Panc1 (cell line): ENCODE measurements at regions not wholly inside any gene's neighbourhood (a gene's known extent, or its start where the extent isn't known, plus 50 kb on each side); places are given as distances from the start of the nearest gene placed in this dataset.

Source experiments
- ATAC-seq: fragments of 200-7000 bp; cut with Tn5 transposase; 2 replicates; pipeline ENCODE4 v1.9.1; 2020; ENCODE audit warnings: mild to moderate bottlenecking, moderate library complexity
- BruUV-seq: library from RNA; stranded (reverse); fragments of 400-500 nt; replicated peaks from 2 replicates; lab custom pipeline; 2021; lab: Mats Ljungman, UMichigan
- CTCF ChIA-PET: fragments of 300-600 bp; sonication (Branson Sonifier 250); formaldehyde crosslinking; loops from one replicate; lab custom pipeline; 2022; ENCODE audit warnings: antibody characterized with exemption; lab: Charles Lee
- POLR2A ChIA-PET: fragments of 300-600 bp; sonication (Branson Sonifier 250); formaldehyde crosslinking; loops from one replicate; lab custom pipeline; 2022; ENCODE audit warnings: antibody characterized with exemption; lab: Charles Lee
- DNase-seq: peaks from one replicate; pipeline ENCODE4 v3.0.0-alpha.2; 2010; ENCODE audit warnings: low read depth, low spot score
- H3K27ac ChIP-seq: 2 replicates; pipeline ENCODE4 v1.5.1; 2011; ENCODE audit warnings: mild to moderate bottlenecking, low read length, inconsistent platforms
- H3K27me3 ChIP-seq: fragments of 200-500 bp; sonication (Bioruptor generic); 2 replicates; pipeline ENCODE4 v1.6.0; 2014; ENCODE audit warnings: low read length, inconsistent platforms; ENCODE audit not compliant: control insufficient read depth, insufficient read depth
- H3K36me3 ChIP-seq: fragments of 200-500 bp; sonication (Bioruptor generic); 2 replicates; pipeline ENCODE4 v1.5.1; 2014; ENCODE audit warnings: inconsistent platforms, mild to moderate bottlenecking, low read length, moderate library complexity; ENCODE audit not compliant: control insufficient read depth, insufficient read depth
- H3K4me1 ChIP-seq: 2 replicates; pipeline ENCODE4 v1.5.1; 2011; ENCODE audit warnings: inconsistent platforms, mild to moderate bottlenecking, low read length, moderate library complexity; ENCODE audit not compliant: control insufficient read depth, insufficient read depth
- H3K4me3 ChIP-seq, 2 experiments: 2 replicates each; pipeline ENCODE4 v1.5.1; 2011 to 2012; ENCODE audit warnings: low read depth in 2 of 2, low read length in 2 of 2, mild to moderate bottlenecking in 2 of 2, inconsistent platforms in 1 of 2, moderate library complexity in 1 of 2
- H3K9me3 ChIP-seq: fragments of 200-500 bp; sonication (Bioruptor generic); 2 replicates; pipeline ENCODE4 v1.5.1; 2014; ENCODE audit warnings: low read depth, mild to moderate bottlenecking, inconsistent platforms, low read length, moderate library complexity; ENCODE audit not compliant: control insufficient read depth, insufficient read depth
- CTCF ChIP-seq: fragments of 450-650 bp; IDR thresholded peaks from 2 replicates; pipeline ENCODE4 v1.5.1; 2017; ENCODE audit warnings: mild to moderate bottlenecking
- POLR2AphosphoS5 ChIP-seq: IDR thresholded peaks from 2 replicates; pipeline ENCODE4 v1.6.1; 2012; ENCODE audit warnings: mild to moderate bottlenecking, low read depth, low read length, moderate library complexity
- REST ChIP-seq, 2 experiments: IDR thresholded peaks; 2 replicates each; pipeline ENCODE4 v1.6.1; 2011 to 2012; ENCODE audit warnings: low read depth in 2 of 2, control low read depth in 1 of 2, low read length in 1 of 2, mild to moderate bottlenecking in 1 of 2, moderate library complexity in 1 of 2; ENCODE audit not compliant: insufficient read depth in 1 of 2
- SIN3A ChIP-seq: IDR thresholded peaks from 2 replicates; pipeline ENCODE4 v1.6.1; 2012; ENCODE audit warnings: low read depth, mild to moderate bottlenecking, low read length, moderate library complexity, borderline replicate concordance; ENCODE audit not compliant: insufficient read depth
- TCF7L2 ChIP-seq: IDR thresholded peaks from 2 replicates; pipeline ENCODE4 v1.6.1; 2011; ENCODE audit warnings: mild to moderate bottlenecking, low read depth, low read length, inconsistent platforms
- in situ Hi-C: cut with HindIII; loops from 2 replicates; pipeline ENCODE4 v1.10.0; 2016; ENCODE audit warnings: low sequenced_read_pairs, low pct_unique_long_range_greater_than_20kb
- intact Hi-C: fragments of 100-400 bp; cut with micrococcal nuclease; formaldehyde crosslinking; loops from one replicate; pipeline ENCODE4 v1.10.0; 2022; ENCODE audit not compliant: unreplicated experiment

GRCh38 chr9:108536836-108537601 lies 318.8 kb downstream of the ACTL7B start:
- ATAC-seq (no peak), DNase-seq (no peak)
- no TSS peak for BruUV-seq
- H3K27ac ChIP-seq, result no peak overlapping the region
- in situ Hi-C loops (no loop called here), intact Hi-C loops (no loop called here)
- POLR2A ChIA-PET, result no interaction called here
- TF ChIP-seq CTCF (no peak), SIN3A (no peak)
- H3K27me3 ChIP-seq, result no peaks in the 10 kb centered on the region
- H3K36me3 ChIP-seq, result no peaks in the 10 kb centered on the region
- CTCF ChIA-PET, result no interaction called here
- H3K4me1 ChIP-seq, result no peaks in the 10 kb centered on the region
- H3K9me3 ChIP-seq, result no peaks in the 10 kb centered on the region
- H3K4me3 ChIP-seq, result no peak overlapping the region

DNA sequence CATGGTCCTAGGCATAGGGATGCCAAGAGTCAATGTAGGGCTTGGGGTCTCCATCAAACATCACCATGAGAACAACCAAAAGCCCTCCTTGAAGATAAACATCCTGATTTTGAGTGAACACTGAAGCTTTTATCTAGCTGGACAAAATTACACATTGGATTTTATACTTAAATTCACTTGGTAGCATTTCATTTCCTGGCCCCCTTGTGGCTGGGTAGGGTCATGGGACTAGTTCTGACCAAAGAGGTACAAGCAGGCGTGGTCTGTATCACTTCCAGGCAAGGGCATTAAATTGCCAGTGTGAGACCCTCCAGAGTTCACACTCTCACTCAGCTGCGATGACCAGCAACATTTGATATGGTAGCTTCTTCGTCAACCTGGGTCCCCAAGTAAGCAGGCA lies 320.3 kb downstream of the ACTL7B start:
- ChIA-PET CTCF (no interaction called here), POLR2A (no interaction called here)
- DNase-seq (no peak), ATAC-seq (no peak)
- no peak overlapping the region for H3K4me3 ChIP-seq
- no peaks in the 10 kb centered on the region for H3K4me1 ChIP-seq
- in situ Hi-C loops (no loop called here), intact Hi-C loops (no loop called here)
- no TSS peak for BruUV-seq
- TF ChIP-seq TCF7L2 (no peak), POLR2AphosphoS5 (no peak), CTCF (peak; percentile 28)
- no peaks in the 10 kb centered on the region for H3K9me3 ChIP-seq
- H3K27me3 ChIP-seq, result no peaks in the 10 kb centered on the region
- H3K27ac ChIP-seq, result no peak overlapping the region
- no peaks in the 10 kb centered on the region for H3K36me3 ChIP-seq

GRCh38 chr9:108534741-108535140 lies 321.0 kb downstream of the ACTL7B start:
- Histone ChIP-seq H3K4me3 (no peak overlapping the region), H3K4me1 (no peaks in the 10 kb centered on the region), H3K36me3 (no peaks in the 10 kb centered on the region), H3K27ac (no peak overlapping the region), H3K9me3 (no peaks in the 10 kb centered on the region), H3K27me3 (no peaks in the 10 kb centered on the region)
- ATAC-seq (no peak), DNase-seq (no peak)
- no TSS peak for BruUV-seq
- in situ Hi-C loops (no loop called here), intact Hi-C loops (no loop called here)
- POLR2A ChIA-PET, result no interaction called here
- CTCF ChIA-PET, result no interaction called here
- TF ChIP-seq SIN3A (no peak), TCF7L2 (no peak), REST (IDR thresholded peaks at IDR 0.05; ENCODE audit: insufficient read depth in 1 of 2, low read depth in 2 of 2, low read length in 1 of 2) (no peak), POLR2AphosphoS5 (no peak), CTCF (no peak)
